Stimulated activated CD8-positive, alpha-beta memory T cell treated with anti-CD3 and anti-CD28 coated beads, Interleukin-15, amount 100 ng/mL, for 48 hours (primary cell): ENCODE measurements at regions not wholly inside any gene's neighbourhood (a gene's known extent, or its start where the extent isn't known, plus 50 kb on each side); places are given as distances from the start of the nearest gene placed in this dataset.

Experiments
- DNase-seq, 2 donors: peaks; one replicate each; pipeline ENCODE4 v3.0.0-alpha.2; 2020; ENCODE audit warnings: low read depth in 2 of 2

GRCh38 chr6:3526962-3527650, 70.3 kb upstream of the SLC22A23 start:
- DNase-seq, result no peak

- no peak for DNase-seq
These were observed 69.1 kb upstream of the SLC22A23 start for GRCh38 chr6:3525915-3526314.

- DNase-seq, result no peak
These were observed 67.6 kb upstream of the SLC22A23 start for GRCh38 chr6:3524456-3524855.

GRCh38 chr6:3523966-3524365, 67.1 kb upstream of the SLC22A23 start:
- DNase-seq, result no peak

- DNase-seq, result no peak
These were observed 66.4 kb upstream of the SLC22A23 start for GRCh38 chr6:3523271-3523670.

- DNase-seq, result no peak
These were observed 65.9 kb upstream of the SLC22A23 start for GRCh38 chr6:3522561-3523260.

- no peak for DNase-seq
These were observed 63.7 kb upstream of the SLC22A23 start for GRCh38 chr6:3520281-3521230.

GRCh38 chr6:3518356-3519190, 61.7 kb upstream of the SLC22A23 start:
- no peak for DNase-seq

GRCh38 chr6:3517350-3517749, 60.5 kb upstream of the SLC22A23 start:
- DNase-seq, result no peak

- no peak for DNase-seq
These were observed 59.2 kb upstream of the SLC22A23 start for GRCh38 chr6:3516092-3516491.

GRCh38 chr6:3515669-3516068, 58.8 kb upstream of the SLC22A23 start:
- no peak for DNase-seq

- DNase-seq, result no peak
These were observed 56.6 kb upstream of the SLC22A23 start for GRCh38 chr6:3513416-3513815.

- no peak for DNase-seq
These were observed 56.0 kb upstream of the SLC22A23 start for GRCh38 chr6:3512832-3513231.

GRCh38 chr6:3510617-3511016, 53.8 kb upstream of the SLC22A23 start:
- no peak for DNase-seq

- no peak for DNase-seq
These were observed 53.3 kb upstream of the SLC22A23 start for GRCh38 chr6:3510178-3510577.

- DNase-seq, result no peak
These were observed 52.5 kb upstream of the SLC22A23 start for GRCh38 chr6:3509336-3509735.

GRCh38 chr6:3506751-3507383, 50.0 kb upstream of the SLC22A23 start:
- no peak for DNase-seq
